ENCODE measurements at regions not wholly inside any gene's neighbourhood (a gene's known extent, or its start where the extent isn't known, plus 50 kb on each side); places are given as distances from the start of the nearest gene placed in this dataset.

DNA sequence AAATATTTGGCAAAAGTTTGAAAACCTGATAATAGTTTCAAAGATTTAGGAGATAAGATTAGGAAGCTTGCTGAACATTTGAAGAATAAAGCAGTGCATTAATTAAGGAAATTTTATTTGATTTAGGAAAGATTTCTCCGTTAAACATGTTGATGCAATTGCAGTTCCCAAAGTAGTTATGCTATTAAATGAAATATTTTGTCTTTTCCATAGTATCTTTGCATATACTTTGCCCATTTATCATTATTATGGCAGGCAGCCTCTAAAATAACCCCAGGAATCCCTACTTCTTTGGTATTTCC lies 136.5 kb downstream of the MREG start:
- no peak for TF ChIP-seq JUND (IDR thresholded peaks at IDR 0.05)
- TF ChIP-seq, protein P1, sequence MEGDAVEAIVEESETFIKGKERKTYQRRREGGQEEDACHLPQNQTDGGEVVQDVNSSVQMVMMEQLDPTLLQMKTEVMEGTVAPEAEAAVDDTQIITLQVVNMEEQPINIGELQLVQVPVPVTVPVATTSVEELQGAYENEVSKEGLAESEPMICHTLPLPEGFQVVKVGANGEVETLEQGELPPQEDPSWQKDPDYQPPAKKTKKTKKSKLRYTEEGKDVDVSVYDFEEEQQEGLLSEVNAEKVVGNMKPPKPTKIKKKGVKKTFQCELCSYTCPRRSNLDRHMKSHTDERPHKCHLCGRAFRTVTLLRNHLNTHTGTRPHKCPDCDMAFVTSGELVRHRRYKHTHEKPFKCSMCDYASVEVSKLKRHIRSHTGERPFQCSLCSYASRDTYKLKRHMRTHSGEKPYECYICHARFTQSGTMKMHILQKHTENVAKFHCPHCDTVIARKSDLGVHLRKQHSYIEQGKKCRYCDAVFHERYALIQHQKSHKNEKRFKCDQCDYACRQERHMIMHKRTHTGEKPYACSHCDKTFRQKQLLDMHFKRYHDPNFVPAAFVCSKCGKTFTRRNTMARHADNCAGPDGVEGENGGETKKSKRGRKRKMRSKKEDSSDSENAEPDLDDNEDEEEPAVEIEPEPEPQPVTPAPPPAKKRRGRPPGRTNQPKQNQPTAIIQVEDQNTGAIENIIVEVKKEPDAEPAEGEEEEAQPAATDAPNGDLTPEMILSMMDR (IDR thresholded peaks at IDR 0.05; ENCODE audit: low read depth, low read length, missing input control) = no peak
- no peak for TF ChIP-seq GABPA (IDR thresholded peaks at IDR 0.05 in 1 of 2, conservative IDR thresholded peaks at IDR 0.05 in 1 of 2)
- no peak for TF ChIP-seq YY1 (IDR thresholded peaks at IDR 0.05)
- TF ChIP-seq RAD21 (IDR thresholded peaks at IDR 0.05) = no peak
- no peak for TF ChIP-seq TAF1 (conservative IDR thresholded peaks at IDR 0.05)
- TF ChIP-seq, protein P2, sequence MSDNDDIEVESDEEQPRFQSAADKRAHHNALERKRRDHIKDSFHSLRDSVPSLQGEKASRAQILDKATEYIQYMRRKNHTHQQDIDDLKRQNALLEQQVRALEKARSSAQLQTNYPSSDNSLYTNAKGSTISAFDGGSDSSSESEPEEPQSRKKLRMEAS (IDR thresholded peaks at IDR 0.05) = no peak
- TF ChIP-seq, protein P3, sequence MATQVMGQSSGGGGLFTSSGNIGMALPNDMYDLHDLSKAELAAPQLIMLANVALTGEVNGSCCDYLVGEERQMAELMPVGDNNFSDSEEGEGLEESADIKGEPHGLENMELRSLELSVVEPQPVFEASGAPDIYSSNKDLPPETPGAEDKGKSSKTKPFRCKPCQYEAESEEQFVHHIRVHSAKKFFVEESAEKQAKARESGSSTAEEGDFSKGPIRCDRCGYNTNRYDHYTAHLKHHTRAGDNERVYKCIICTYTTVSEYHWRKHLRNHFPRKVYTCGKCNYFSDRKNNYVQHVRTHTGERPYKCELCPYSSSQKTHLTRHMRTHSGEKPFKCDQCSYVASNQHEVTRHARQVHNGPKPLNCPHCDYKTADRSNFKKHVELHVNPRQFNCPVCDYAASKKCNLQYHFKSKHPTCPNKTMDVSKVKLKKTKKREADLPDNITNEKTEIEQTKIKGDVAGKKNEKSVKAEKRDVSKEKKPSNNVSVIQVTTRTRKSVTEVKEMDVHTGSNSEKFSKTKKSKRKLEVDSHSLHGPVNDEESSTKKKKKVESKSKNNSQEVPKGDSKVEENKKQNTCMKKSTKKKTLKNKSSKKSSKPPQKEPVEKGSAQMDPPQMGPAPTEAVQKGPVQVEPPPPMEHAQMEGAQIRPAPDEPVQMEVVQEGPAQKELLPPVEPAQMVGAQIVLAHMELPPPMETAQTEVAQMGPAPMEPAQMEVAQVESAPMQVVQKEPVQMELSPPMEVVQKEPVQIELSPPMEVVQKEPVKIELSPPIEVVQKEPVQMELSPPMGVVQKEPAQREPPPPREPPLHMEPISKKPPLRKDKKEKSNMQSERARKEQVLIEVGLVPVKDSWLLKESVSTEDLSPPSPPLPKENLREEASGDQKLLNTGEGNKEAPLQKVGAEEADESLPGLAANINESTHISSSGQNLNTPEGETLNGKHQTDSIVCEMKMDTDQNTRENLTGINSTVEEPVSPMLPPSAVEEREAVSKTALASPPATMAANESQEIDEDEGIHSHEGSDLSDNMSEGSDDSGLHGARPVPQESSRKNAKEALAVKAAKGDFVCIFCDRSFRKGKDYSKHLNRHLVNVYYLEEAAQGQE (IDR thresholded peaks at IDR 0.05) = no peak
- no peak for TF ChIP-seq FOXA1 (IDR thresholded peaks at IDR 0.05)
- TF ChIP-seq EGR1 (IDR thresholded peaks at IDR 0.05; ENCODE audit: low read depth in 2 of 2) = no peak
- TF ChIP-seq HNF4A (conservative IDR thresholded peaks at IDR 0.05) = no peak
- TF ChIP-seq, protein P4, sequence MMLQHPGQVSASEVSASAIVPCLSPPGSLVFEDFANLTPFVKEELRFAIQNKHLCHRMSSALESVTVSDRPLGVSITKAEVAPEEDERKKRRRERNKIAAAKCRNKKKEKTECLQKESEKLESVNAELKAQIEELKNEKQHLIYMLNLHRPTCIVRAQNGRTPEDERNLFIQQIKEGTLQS (IDR thresholded peaks at IDR 0.05) = no peak
- no peak for TF ChIP-seq SP1 (IDR thresholded peaks at IDR 0.05)
- no peak for TF ChIP-seq RXRA (IDR thresholded peaks at IDR 0.05)

Data from liver (tissue), 3 donors.